Fibroblast of the conjunctiva (primary cell): ENCODE measurements at regions not wholly inside any gene's neighbourhood (a gene's known extent, or its start where the extent isn't known, plus 50 kb on each side); places are given as distances from the start of the nearest gene placed in this dataset.

ENCODE experiments used
- DNase-seq: peaks from one replicate; pipeline ENCODE4 v3.0.0-alpha.2; 2010; ENCODE audit warnings: low read depth

DNA sequence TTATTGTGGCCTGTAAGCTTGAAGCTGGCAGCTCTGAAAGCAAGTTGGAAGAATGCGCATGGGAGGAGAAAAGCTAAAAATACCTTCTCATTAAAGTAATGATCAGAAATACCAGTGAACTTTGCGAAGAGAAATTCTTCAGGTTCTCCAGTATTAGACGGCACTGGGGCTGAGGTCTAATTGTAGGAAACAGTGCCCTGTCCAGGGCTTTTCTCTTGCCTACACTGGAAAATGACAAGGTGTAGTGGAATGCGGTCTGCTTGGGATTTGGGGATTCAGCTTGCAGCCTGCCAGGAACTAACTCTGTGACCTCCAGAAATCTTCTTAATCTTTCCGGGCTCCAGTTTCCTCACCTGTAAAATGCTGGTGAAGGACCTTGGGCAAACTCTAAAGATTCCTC lies 53.3 kb upstream of the KCNJ16 start:
- DNase-seq, result no peak

GRCh38 chr17:70022175-70022574 lies 52.9 kb upstream of the KCNJ16 start:
- DNase-seq, result no peak

GRCh38 chr17:70024253-70024652 lies 50.8 kb upstream of the KCNJ16 start:
- no peak for DNase-seq
